H1 (cell line): ENCODE measurements at regions not wholly inside any gene's neighbourhood (a gene's known extent, or its start where the extent isn't known, plus 50 kb on each side); places are given as distances from the start of the nearest gene placed in this dataset.

Experiments used
- JUND ChIP-seq: IDR thresholded peaks from 2 replicates; pipeline ENCODE4 v1.6.1; 2011; ENCODE audit warnings: mild to moderate bottlenecking, improper control_type of control experiment, low read length
- MAFK ChIP-seq: IDR thresholded peaks from 2 replicates; pipeline ENCODE4 v1.6.1; 2012; ENCODE audit warnings: low read depth, mild to moderate bottlenecking, improper control_type of control experiment, low read length
- TCF12 ChIP-seq: IDR thresholded peaks from 2 replicates; pipeline ENCODE4 v1.6.1; 2011; ENCODE audit warnings: low read depth, mild to moderate bottlenecking, low read length
- TF ChIP-seq, protein P1 (sequence below): fragments of 300-600 bp; sonication (generic); IDR thresholded peaks from 2 replicates; pipeline ENCODE4 v1.7.1; 2012; ENCODE audit warnings: low read length, moderate library complexity, mild to moderate bottlenecking, inconsistent platforms; ENCODE audit not compliant: insufficient replicate concordance

GRCh38 chr1:5304702-5305101, 650.3 kb downstream of the AJAP1 start (continued):
- TF ChIP-seq, protein P1, sequence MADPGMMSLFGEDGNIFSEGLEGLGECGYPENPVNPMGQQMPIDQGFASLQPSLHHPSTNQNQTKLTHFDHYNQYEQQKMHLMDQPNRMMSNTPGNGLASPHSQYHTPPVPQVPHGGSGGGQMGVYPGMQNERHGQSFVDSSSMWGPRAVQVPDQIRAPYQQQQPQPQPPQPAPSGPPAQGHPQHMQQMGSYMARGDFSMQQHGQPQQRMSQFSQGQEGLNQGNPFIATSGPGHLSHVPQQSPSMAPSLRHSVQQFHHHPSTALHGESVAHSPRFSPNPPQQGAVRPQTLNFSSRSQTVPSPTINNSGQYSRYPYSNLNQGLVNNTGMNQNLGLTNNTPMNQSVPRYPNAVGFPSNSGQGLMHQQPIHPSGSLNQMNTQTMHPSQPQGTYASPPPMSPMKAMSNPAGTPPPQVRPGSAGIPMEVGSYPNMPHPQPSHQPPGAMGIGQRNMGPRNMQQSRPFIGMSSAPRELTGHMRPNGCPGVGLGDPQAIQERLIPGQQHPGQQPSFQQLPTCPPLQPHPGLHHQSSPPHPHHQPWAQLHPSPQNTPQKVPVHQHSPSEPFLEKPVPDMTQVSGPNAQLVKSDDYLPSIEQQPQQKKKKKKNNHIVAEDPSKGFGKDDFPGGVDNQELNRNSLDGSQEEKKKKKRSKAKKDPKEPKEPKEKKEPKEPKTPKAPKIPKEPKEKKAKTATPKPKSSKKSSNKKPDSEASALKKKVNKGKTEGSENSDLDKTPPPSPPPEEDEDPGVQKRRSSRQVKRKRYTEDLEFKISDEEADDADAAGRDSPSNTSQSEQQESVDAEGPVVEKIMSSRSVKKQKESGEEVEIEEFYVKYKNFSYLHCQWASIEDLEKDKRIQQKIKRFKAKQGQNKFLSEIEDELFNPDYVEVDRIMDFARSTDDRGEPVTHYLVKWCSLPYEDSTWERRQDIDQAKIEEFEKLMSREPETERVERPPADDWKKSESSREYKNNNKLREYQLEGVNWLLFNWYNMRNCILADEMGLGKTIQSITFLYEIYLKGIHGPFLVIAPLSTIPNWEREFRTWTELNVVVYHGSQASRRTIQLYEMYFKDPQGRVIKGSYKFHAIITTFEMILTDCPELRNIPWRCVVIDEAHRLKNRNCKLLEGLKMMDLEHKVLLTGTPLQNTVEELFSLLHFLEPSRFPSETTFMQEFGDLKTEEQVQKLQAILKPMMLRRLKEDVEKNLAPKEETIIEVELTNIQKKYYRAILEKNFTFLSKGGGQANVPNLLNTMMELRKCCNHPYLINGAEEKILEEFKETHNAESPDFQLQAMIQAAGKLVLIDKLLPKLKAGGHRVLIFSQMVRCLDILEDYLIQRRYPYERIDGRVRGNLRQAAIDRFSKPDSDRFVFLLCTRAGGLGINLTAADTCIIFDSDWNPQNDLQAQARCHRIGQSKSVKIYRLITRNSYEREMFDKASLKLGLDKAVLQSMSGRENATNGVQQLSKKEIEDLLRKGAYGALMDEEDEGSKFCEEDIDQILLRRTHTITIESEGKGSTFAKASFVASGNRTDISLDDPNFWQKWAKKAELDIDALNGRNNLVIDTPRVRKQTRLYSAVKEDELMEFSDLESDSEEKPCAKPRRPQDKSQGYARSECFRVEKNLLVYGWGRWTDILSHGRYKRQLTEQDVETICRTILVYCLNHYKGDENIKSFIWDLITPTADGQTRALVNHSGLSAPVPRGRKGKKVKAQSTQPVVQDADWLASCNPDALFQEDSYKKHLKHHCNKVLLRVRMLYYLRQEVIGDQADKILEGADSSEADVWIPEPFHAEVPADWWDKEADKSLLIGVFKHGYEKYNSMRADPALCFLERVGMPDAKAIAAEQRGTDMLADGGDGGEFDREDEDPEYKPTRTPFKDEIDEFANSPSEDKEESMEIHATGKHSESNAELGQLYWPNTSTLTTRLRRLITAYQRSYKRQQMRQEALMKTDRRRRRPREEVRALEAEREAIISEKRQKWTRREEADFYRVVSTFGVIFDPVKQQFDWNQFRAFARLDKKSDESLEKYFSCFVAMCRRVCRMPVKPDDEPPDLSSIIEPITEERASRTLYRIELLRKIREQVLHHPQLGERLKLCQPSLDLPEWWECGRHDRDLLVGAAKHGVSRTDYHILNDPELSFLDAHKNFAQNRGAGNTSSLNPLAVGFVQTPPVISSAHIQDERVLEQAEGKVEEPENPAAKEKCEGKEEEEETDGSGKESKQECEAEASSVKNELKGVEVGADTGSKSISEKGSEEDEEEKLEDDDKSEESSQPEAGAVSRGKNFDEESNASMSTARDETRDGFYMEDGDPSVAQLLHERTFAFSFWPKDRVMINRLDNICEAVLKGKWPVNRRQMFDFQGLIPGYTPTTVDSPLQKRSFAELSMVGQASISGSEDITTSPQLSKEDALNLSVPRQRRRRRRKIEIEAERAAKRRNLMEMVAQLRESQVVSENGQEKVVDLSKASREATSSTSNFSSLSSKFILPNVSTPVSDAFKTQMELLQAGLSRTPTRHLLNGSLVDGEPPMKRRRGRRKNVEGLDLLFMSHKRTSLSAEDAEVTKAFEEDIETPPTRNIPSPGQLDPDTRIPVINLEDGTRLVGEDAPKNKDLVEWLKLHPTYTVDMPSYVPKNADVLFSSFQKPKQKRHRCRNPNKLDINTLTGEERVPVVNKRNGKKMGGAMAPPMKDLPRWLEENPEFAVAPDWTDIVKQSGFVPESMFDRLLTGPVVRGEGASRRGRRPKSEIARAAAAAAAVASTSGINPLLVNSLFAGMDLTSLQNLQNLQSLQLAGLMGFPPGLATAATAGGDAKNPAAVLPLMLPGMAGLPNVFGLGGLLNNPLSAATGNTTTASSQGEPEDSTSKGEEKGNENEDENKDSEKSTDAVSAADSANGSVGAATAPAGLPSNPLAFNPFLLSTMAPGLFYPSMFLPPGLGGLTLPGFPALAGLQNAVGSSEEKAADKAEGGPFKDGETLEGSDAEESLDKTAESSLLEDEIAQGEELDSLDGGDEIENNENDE = no peak
- TF ChIP-seq MAFK (no peak), JUND (no peak), TCF12 (no peak)
- TF ChIP-seq, all 59 proteins: peak for 0
